AG10803 (cell line): ENCODE measurements at regions not wholly inside any gene's neighbourhood (a gene's known extent, or its start where the extent isn't known, plus 50 kb on each side); places are given as distances from the start of the nearest gene placed in this dataset.

Experiments used
- DNase-seq: peaks from one replicate; pipeline ENCODE4 v3.0.0; 2010; ENCODE audit warnings: low read depth
- H3K4me3 ChIP-seq: 2 replicates; pipeline ENCODE4 v1.5.1; 2011; ENCODE audit warnings: mild to moderate bottlenecking, low read length, control low read depth
- TF ChIP-seq, protein P1 (sequence below): conservative IDR thresholded peaks from 2 replicates; pipeline ENCODE4 v1.5.1; 2011; ENCODE audit warnings: mild to moderate bottlenecking, low read length, control low read depth, inconsistent platforms

DNA sequence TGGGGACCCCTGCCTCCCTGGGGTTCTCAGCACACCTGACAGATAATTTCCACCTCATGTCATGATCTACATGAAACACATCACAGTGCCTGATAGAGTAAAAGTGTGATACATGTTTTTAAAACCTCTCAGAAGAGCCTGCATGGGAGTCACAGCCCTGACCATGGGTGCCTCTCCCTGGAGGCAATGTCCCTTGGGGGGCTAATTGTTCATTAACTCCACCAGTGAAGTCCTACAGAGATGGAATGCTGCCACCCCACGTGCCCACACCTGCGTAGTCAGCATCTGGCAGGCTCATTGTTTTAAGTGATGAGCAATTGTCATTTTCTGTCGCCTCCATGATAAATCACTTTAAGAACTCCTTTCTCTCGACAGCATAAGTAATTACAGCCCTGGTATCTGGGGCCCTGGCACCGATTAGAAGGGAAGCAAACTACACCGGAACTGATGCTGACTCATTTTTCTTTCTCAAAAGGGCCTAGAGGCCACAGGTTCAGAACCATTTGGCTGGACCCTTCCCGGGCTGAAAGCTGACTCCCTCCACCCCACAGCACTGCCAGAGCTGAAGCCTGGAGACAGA lies 109.6 kb upstream of the GJB5 start:
- TF ChIP-seq, protein P1, sequence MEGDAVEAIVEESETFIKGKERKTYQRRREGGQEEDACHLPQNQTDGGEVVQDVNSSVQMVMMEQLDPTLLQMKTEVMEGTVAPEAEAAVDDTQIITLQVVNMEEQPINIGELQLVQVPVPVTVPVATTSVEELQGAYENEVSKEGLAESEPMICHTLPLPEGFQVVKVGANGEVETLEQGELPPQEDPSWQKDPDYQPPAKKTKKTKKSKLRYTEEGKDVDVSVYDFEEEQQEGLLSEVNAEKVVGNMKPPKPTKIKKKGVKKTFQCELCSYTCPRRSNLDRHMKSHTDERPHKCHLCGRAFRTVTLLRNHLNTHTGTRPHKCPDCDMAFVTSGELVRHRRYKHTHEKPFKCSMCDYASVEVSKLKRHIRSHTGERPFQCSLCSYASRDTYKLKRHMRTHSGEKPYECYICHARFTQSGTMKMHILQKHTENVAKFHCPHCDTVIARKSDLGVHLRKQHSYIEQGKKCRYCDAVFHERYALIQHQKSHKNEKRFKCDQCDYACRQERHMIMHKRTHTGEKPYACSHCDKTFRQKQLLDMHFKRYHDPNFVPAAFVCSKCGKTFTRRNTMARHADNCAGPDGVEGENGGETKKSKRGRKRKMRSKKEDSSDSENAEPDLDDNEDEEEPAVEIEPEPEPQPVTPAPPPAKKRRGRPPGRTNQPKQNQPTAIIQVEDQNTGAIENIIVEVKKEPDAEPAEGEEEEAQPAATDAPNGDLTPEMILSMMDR, result no peak
- DNase-seq, result no peak
- H3K4me3 ChIP-seq, result no peak overlapping the region

DNA sequence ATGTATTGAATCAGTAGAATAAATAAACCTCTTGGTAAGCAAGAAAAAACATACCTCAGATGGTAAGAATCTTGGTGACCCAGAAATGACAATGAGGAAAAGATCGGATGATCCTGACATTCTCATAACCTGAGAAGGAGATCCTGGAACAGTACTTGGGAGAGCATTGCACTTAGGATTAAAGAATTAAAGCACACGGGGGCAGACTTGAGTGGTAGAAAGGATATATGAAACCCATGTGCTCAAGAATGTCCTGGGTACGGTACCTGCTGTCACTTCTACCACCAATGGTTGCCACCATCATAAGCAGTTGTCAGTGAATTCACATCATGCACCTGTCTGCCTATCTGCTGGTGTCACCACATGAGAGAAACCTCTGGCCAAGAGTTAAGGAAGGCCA lies 108.9 kb upstream of the GJB5 start:
- TF ChIP-seq, protein P1, result no peak

DNA sequence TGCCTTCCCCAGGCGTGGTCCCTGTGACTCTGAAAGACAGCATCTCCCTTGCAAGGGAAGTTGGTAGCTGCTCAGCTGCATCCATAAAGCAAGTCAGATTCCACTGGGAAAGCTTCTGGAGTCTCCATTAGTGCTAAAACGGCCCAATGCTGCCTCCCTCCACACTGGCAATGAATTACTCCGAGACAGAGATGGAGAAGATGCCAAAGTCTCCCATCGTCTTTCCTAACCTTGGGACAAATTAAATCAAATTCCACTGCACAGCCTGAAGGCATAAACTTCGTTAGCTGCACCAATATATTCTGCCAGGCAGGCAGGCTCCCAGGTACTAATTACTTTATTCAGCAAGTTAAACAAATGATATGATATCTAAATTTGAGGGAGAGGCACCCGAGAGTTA lies 106.3 kb upstream of the GJB5 start:
- H3K4me3 ChIP-seq, result no peak overlapping the region
- no peak for DNase-seq
- TF ChIP-seq, protein P1, result no peak

More for the DNA sequence above, 108.9 kb upstream of the GJB5 start:
- no peak for DNase-seq
- H3K4me3 ChIP-seq, result no peak overlapping the region

DNA sequence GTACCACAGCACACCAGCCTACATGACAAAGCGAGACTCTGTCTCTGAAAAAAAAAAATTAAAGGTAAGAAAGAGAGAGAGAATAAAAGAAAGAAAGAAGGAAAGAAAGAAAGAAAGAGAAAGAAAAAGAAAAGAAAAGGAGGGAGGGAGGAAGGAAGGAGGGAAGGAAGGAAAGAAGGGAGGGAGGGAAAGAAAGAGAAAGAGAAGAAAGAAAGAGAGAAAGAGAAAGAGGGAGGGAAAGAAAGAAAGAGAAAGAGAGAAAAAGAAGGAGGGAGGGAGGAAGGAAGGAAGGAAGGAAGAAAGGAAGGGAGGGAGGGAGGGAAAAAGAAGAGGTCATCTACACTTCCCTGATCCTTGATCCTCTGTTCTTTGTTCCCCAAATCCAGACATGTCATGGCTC lies 104.8 kb upstream of the GJB5 start:
- TF ChIP-seq, protein P1, result no peak
- H3K4me3 ChIP-seq, result no peak overlapping the region
- no peak for DNase-seq

DNA sequence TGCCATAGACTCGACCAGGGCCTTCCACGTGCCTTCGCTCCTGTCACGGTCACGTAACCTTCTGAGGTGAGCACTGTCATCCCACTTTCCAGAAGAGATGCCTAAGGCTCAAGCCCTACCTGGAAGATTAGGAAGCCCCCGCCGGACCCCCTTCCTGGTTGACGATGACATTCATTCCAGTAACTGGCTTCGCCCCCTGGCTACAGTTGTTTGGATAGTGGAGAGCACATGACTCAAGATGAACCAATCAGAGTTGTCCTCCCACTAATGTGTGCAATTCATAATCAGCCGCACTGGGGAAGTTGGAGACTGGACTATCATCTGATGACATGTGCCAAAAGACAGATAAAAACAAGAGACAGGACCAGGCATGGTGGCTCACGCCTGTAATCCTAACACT lies 104.0 kb upstream of the GJB5 start:
- DNase-seq, result no peak
- TF ChIP-seq, protein P1, result no peak
- H3K4me3 ChIP-seq, result no peak overlapping the region

DNA sequence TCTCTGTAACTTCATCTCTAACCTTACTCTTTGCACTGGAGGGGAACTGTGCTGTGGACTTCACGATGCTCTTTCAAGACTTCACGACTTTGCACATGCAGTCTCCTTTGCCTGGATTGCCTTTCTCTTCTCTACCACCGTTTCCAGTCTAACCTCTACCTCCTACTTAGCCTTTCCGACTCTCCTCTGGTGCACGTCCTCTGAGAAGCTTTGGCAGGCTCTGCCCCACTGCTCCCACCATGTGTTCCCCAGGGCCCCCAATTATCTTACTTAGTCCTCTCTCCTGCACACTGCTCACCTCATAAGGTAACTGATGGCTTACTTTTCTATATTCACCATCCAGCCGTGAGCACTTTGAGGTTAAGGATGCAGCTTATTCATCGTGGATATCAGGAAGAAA lies 101.7 kb upstream of the GJB5 start:
- H3K4me3 ChIP-seq, result no peak overlapping the region
- TF ChIP-seq, protein P1, result no peak
- DNase-seq, result no peak

DNA sequence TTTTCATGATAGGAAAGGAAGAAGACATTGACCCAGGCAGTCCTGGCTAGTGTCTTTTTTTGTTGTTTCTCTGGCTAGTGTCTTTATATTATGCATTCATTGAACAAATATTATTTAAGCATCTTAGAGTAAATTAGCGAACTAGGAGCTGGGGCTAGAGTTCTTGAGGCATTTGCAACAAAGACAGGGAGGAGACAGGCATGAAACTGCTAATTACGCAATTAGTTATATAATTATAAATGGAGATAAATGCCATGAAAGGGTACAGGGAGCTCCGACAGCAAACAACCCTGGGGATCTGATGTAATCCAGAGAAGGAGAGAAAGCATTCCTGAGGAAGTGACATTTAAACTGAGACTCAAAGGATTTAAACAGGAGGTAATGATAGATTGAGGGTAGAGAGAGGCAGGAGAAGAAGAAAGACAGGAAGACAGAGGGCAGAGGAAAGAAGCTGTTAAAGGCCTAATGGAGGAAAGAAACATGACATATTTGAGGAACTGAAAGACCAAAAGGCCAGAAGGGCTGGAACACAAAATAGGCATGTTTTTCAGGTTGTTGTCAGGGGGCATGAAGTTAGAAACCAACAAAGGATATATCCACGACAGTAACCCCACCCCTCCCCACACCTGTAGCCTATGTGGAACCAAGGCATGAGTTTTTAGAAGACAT lies 99.5 kb upstream of the GJB5 start:
- TF ChIP-seq, protein P1, result no peak

More for the DNA sequence above, 99.5 kb upstream of the GJB5 start:
- H3K4me3 ChIP-seq, result no peak overlapping the region
- DNase-seq, result no peak
